Stimulated activated memory B cell treated with anti-CD40 and anti-IgM and Interleukin-4, amounts not matched to agents 10 μg/mL and 1 μg/mL and 100 μg/mL, for 72 hours (primary cell): ENCODE measurements at regions not wholly inside any gene's neighbourhood (a gene's known extent, or its start where the extent isn't known, plus 50 kb on each side); places are given as distances from the start of the nearest gene placed in this dataset.

ENCODE experiments used
- ATAC-seq: fragments of 150-1000 bp; cut with Tn5 transposase; 2 replicates; pipeline ENCODE4 v1.10.0; 2021
- H3K27ac Mint-ChIP-seq: one replicate; pipeline ENCODE4 v1.8.0; 2022; ENCODE audit warnings: mild to moderate bottlenecking, mixed read lengths
- H3K27me3 Mint-ChIP-seq: one replicate; pipeline ENCODE4 v1.8.0; 2022; ENCODE audit warnings: mixed read lengths
- H3K36me3 Mint-ChIP-seq: one replicate; pipeline ENCODE4 v1.8.0; 2022; ENCODE audit warnings: mixed read lengths
- H3K4me1 Mint-ChIP-seq: one replicate; pipeline ENCODE4 v1.8.0; 2022; ENCODE audit warnings: mixed read lengths
- H3K4me3 Mint-ChIP-seq: one replicate; pipeline ENCODE4 v1.8.0; 2022; ENCODE audit warnings: mild to moderate bottlenecking, moderate library complexity, mixed read lengths
- H3K9me3 Mint-ChIP-seq: one replicate; pipeline ENCODE4 v1.8.0; 2022; ENCODE audit warnings: mixed read lengths

GRCh38 chr4:1542516-1543320 is 136.5 kb upstream of the NKX1-1 start:
- ATAC-seq, result no peak
- Mint-ChIP-seq H3K9me3 (no peaks in the 10 kb centered on the region), H3K36me3 (no peaks in the 10 kb centered on the region), H3K27me3 (peaks cover 26% of the 10 kb centered on the region), H3K4me3 (no peak overlapping the region), H3K4me1 (no peaks in the 10 kb centered on the region), H3K27ac (no peak overlapping the region)

GRCh38 chr4:1542226-1542490 is 135.9 kb upstream of the NKX1-1 start:
- no peaks in the 10 kb centered on the region for H3K36me3 Mint-ChIP-seq
- no peak for ATAC-seq
- peaks cover 26% of the 10 kb centered on the region for H3K27me3 Mint-ChIP-seq
- H3K9me3 Mint-ChIP-seq, result no peaks in the 10 kb centered on the region
- H3K4me1 Mint-ChIP-seq, result no peaks in the 10 kb centered on the region
- no peak overlapping the region for H3K27ac Mint-ChIP-seq
- H3K4me3 Mint-ChIP-seq, result no peak overlapping the region

GRCh38 chr4:1541449-1542225 is 135.4 kb upstream of the NKX1-1 start:
- ATAC-seq, result no peak
- Mint-ChIP-seq H3K27ac (no peak overlapping the region), H3K4me3 (no peak overlapping the region), H3K27me3 (peaks cover 25% of the 10 kb centered on the region), H3K4me1 (no peaks in the 10 kb centered on the region), H3K9me3 (no peaks in the 10 kb centered on the region), H3K36me3 (no peaks in the 10 kb centered on the region)

GRCh38 chr4:1540601-1541375 is 134.5 kb upstream of the NKX1-1 start:
- no peaks in the 10 kb centered on the region for H3K9me3 Mint-ChIP-seq
- ATAC-seq, result no peak
- H3K27ac Mint-ChIP-seq, result no peak overlapping the region
- H3K4me3 Mint-ChIP-seq, result no peak overlapping the region
- H3K4me1 Mint-ChIP-seq, result no peaks in the 10 kb centered on the region
- peaks cover 25% of the 10 kb centered on the region for H3K27me3 Mint-ChIP-seq
- H3K36me3 Mint-ChIP-seq, result no peaks in the 10 kb centered on the region

- ATAC-seq, result no peak
- Mint-ChIP-seq H3K27ac (no peak overlapping the region), H3K36me3 (no peaks in the 10 kb centered on the region), H3K4me1 (no peaks in the 10 kb centered on the region), H3K27me3 (peaks cover 26% of the 10 kb centered on the region), H3K9me3 (no peaks in the 10 kb centered on the region), H3K4me3 (no peak overlapping the region)
These were observed 133.8 kb upstream of the NKX1-1 start for GRCh38 chr4:1539859-1540600.

GRCh38 chr4:1538941-1539772 is 132.9 kb upstream of the NKX1-1 start:
- no peaks in the 10 kb centered on the region for H3K4me1 Mint-ChIP-seq
- peaks cover 34% of the 10 kb centered on the region for H3K27me3 Mint-ChIP-seq
- H3K36me3 Mint-ChIP-seq, result no peaks in the 10 kb centered on the region
- H3K4me3 Mint-ChIP-seq, result no peak overlapping the region
- H3K27ac Mint-ChIP-seq, result no peak overlapping the region
- ATAC-seq, result no peak
- H3K9me3 Mint-ChIP-seq, result no peaks in the 10 kb centered on the region

- Mint-ChIP-seq H3K27me3 (peaks cover 43% of the 10 kb centered on the region), H3K4me1 (no peaks in the 10 kb centered on the region)
- no peak for ATAC-seq
These were observed 131.8 kb upstream of the NKX1-1 start for GRCh38 chr4:1538096-1538410.

GRCh38 chr4:1537410-1538095 is 131.3 kb upstream of the NKX1-1 start:
- no peak overlapping the region for H3K27ac Mint-ChIP-seq

More at GRCh38 chr4:1538096-1538410, 131.8 kb upstream of the NKX1-1 start:
- H3K36me3 Mint-ChIP-seq, result no peaks in the 10 kb centered on the region
- H3K27ac Mint-ChIP-seq, result no peak overlapping the region
- H3K4me3 Mint-ChIP-seq, result no peak overlapping the region
- no peaks in the 10 kb centered on the region for H3K9me3 Mint-ChIP-seq

GRCh38 chr4:1536579-1537409 is 130.6 kb upstream of the NKX1-1 start:
- no peak overlapping the region for H3K27ac Mint-ChIP-seq
- no peaks in the 10 kb centered on the region for H3K9me3 Mint-ChIP-seq
- H3K27me3 Mint-ChIP-seq, result peaks cover 40% of the 10 kb centered on the region
- no peak overlapping the region for H3K4me3 Mint-ChIP-seq
- no peak for ATAC-seq
- H3K36me3 Mint-ChIP-seq, result no peaks in the 10 kb centered on the region
- H3K4me1 Mint-ChIP-seq, result no peaks in the 10 kb centered on the region

More at GRCh38 chr4:1537410-1538095, 131.3 kb upstream of the NKX1-1 start:
- ATAC-seq, result no peak
- H3K4me1 Mint-ChIP-seq, result no peaks in the 10 kb centered on the region
- no peaks in the 10 kb centered on the region for H3K36me3 Mint-ChIP-seq
- no peaks in the 10 kb centered on the region for H3K9me3 Mint-ChIP-seq
- peaks cover 42% of the 10 kb centered on the region for H3K27me3 Mint-ChIP-seq
- no peak overlapping the region for H3K4me3 Mint-ChIP-seq

GRCh38 chr4:1535926-1536578 is 129.8 kb upstream of the NKX1-1 start:
- ATAC-seq, result no peak
- Mint-ChIP-seq H3K36me3 (no peaks in the 10 kb centered on the region), H3K9me3 (no peaks in the 10 kb centered on the region), H3K27me3 (peaks cover 44% of the 10 kb centered on the region), H3K4me1 (no peaks in the 10 kb centered on the region), H3K4me3 (no peak overlapping the region), H3K27ac (no peak overlapping the region)

- no peaks in the 10 kb centered on the region for H3K36me3 Mint-ChIP-seq
- no peaks in the 10 kb centered on the region for H3K9me3 Mint-ChIP-seq
- ATAC-seq, result no peak
- H3K4me1 Mint-ChIP-seq, result no peaks in the 10 kb centered on the region
- H3K27me3 Mint-ChIP-seq, result peaks cover 55% of the 10 kb centered on the region
- H3K4me3 Mint-ChIP-seq, result no peak overlapping the region
- H3K27ac Mint-ChIP-seq, result no peak overlapping the region
These were observed 128.8 kb upstream of the NKX1-1 start for GRCh38 chr4:1534876-1535526.

GRCh38 chr4:1534095-1534872 is 128.0 kb upstream of the NKX1-1 start:
- H3K27me3 Mint-ChIP-seq, result peaks cover 62% of the 10 kb centered on the region
- H3K4me3 Mint-ChIP-seq, result no peak overlapping the region
- no peaks in the 10 kb centered on the region for H3K4me1 Mint-ChIP-seq
- H3K36me3 Mint-ChIP-seq, result no peaks in the 10 kb centered on the region
- H3K9me3 Mint-ChIP-seq, result no peaks in the 10 kb centered on the region
- ATAC-seq, result no peak
- no peak overlapping the region for H3K27ac Mint-ChIP-seq
